K562 (cell line): ENCODE measurements at regions not wholly inside any gene's neighbourhood (a gene's known extent, or its start where the extent isn't known, plus 50 kb on each side); places are given as distances from the start of the nearest gene placed in this dataset.

Experiments
- ATAC-seq: fragments of 200-7000 bp; cut with Tn5 transposase; 3 replicates; pipeline ENCODE4 v1.9.1; 2020; ENCODE audit warnings: moderate library complexity
- BruUV-seq: library from RNA; stranded (reverse); fragments of 400-500 nt; replicated peaks from 2 replicates; lab custom pipeline; 2021; lab: Mats Ljungman, UMichigan
- CTCF ChIA-PET: fragments of 300-600 bp; formaldehyde crosslinking; extraction: SDS; loops from one replicate; lab custom pipeline; 2021; ENCODE audit warnings: low intra/inter-chr PET ratio; lab: Yijun Ruan, JAX
- POLR2A ChIA-PET: fragments of 300-600, 350-650 bp; sonication (Branson Sonifier 250); formaldehyde crosslinking; extraction: SDS; loops from one replicate; lab custom pipeline; 2021; ENCODE audit warnings: antibody characterized with exemption, inconsistent platforms; lab: Yijun Ruan, JAX
- DNase-seq, 4 experiments: peaks; one replicate each; pipeline versions ENCODE4 v3.0.0 to v3.0.0-alpha.2; 2011 to 2018; ENCODE audit warnings: low spot score in 3 of 4, mixed read lengths in 3 of 4; ENCODE audit errors: extremely low read depth in 1 of 4
- FAIRE-seq: peaks from 2 replicates; lab custom pipeline; 2011; peaks lifted over from hg19 to GRCh38; lab: Jason Lieb, UNC
- H2AFZ ChIP-seq: 2 replicates; pipeline ENCODE4 v1.6.0; 2011; ENCODE audit warnings: low read depth, low read length, control low read depth, inconsistent platforms
- H3K27ac ChIP-seq: fragments of 200-600 bp; 3 replicates; pipeline ENCODE4 v1.8.0; 2011; ENCODE audit warnings: low read depth, mild to moderate bottlenecking, control low read depth, inconsistent platforms, low read length, moderate library complexity, mixed read lengths; ENCODE audit errors: extremely low read depth
- H3K27me3 ChIP-seq, 2 experiments: fragments of 300-600 bp in 1 of 2; 2 replicates in 1 of 2; 3 replicates in 1 of 2; pipeline versions ENCODE4 v1.6.0 to v1.8.0; 2011; ENCODE audit warnings: inconsistent platforms in 2 of 2, low read length in 2 of 2, mild to moderate bottlenecking in 1 of 2, mixed read lengths in 1 of 2, moderate library complexity in 1 of 2; ENCODE audit not compliant: control insufficient read depth in 2 of 2, insufficient read depth in 2 of 2
- H3K36me3 ChIP-seq: fragments of 300-600 bp; 3 replicates; pipeline ENCODE4 v1.8.0; 2011; ENCODE audit warnings: mild to moderate bottlenecking, low read length, inconsistent platforms; ENCODE audit not compliant: control insufficient read depth, insufficient read depth
- H3K4me1 ChIP-seq, 2 experiments: fragments of 200-600 bp in 1 of 2; replicated peaks in 1 of 2; 2 replicates in 1 of 2; 3 replicates in 1 of 2; pipeline versions ENCODE4 v1.5.1 to v1.8.0; 2011; ENCODE audit warnings: inconsistent platforms in 2 of 2, low read length in 2 of 2, mild to moderate bottlenecking in 1 of 2, mixed read lengths in 1 of 2, moderate library complexity in 1 of 2; ENCODE audit not compliant: control insufficient read depth in 2 of 2, insufficient read depth in 2 of 2
- H3K4me2 ChIP-seq: 2 replicates; pipeline ENCODE4 v1.6.1; 2011; ENCODE audit warnings: low read length, control low read depth, inconsistent platforms, mixed read lengths; ENCODE audit not compliant: insufficient read depth
- H3K4me3 ChIP-seq: fragments of 200-600 bp; sonication (generic), shearing (Covaris generic); 2 replicates; pipeline ENCODE4 v1.5.1; 2016; ENCODE audit warnings: control low read depth, inconsistent platforms
- H3K79me2 ChIP-seq: fragments of 200-600 bp; 3 replicates; pipeline ENCODE4 v1.8.0; 2011; ENCODE audit warnings: low read length, inconsistent platforms; ENCODE audit not compliant: control insufficient read depth, insufficient read depth
- H3K9ac ChIP-seq, 2 experiments: 2 replicates each; pipeline versions ENCODE4 v1.6.0 to v1.6.1; 2011; ENCODE audit warnings: low read depth in 2 of 2, low read length in 2 of 2, control low read depth in 1 of 2, inconsistent platforms in 1 of 2, mild to moderate bottlenecking in 1 of 2, mixed read lengths in 1 of 2; ENCODE audit not compliant: insufficient read depth in 1 of 2
- H3K9me1 ChIP-seq: one replicate; pipeline ENCODE4 v1.6.0; 2011; ENCODE audit warnings: inconsistent platforms, mild to moderate bottlenecking, low read length, moderate library complexity; ENCODE audit not compliant: control insufficient read depth, insufficient read depth
- H3K9me3 ChIP-seq: replicated peaks from 2 replicates; pipeline ENCODE4 v1.5.1; 2011; ENCODE audit warnings: low read depth, low read length, inconsistent platforms; ENCODE audit not compliant: control insufficient read depth, insufficient read depth
- H4K20me1 ChIP-seq: replicated peaks from 2 replicates; pipeline ENCODE4 v1.6.1; 2011; ENCODE audit warnings: low read length, inconsistent platforms, mixed read lengths; ENCODE audit not compliant: control insufficient read depth, insufficient read depth
- CBX5 ChIP-seq: IDR thresholded peaks from 2 replicates; pipeline ENCODE4 v1.6.1; 2014; ENCODE audit warnings: low read depth, borderline replicate concordance
- GTF2B ChIP-seq: IDR thresholded peaks from 2 replicates; pipeline ENCODE4 v1.6.1; 2011; ENCODE audit not compliant: insufficient read length; ENCODE audit errors: extremely low read depth
- GTF3C2 ChIP-seq: IDR thresholded peaks from 3 replicates; pipeline ENCODE4 v1.6.1; 2011; ENCODE audit warnings: borderline replicate concordance, mild to moderate bottlenecking, moderate library complexity; ENCODE audit not compliant: insufficient read length; ENCODE audit errors: extremely low read depth
- HIVEP1 ChIP-seq: fragments of 250-450 bp; sonication (Bioruptor Pico); IDR thresholded peaks from 2 replicates; pipeline ENCODE4 v1.4.0; 2020; ENCODE audit warnings: mild to moderate bottlenecking
- KDM5B ChIP-seq: fragments of 200-600 bp; sonication (generic); IDR thresholded peaks from 2 replicates; pipeline ENCODE4 v1.6.1; 2012; ENCODE audit warnings: low read depth, mild to moderate bottlenecking, moderate library complexity, low read length, control low read depth, inconsistent platforms; ENCODE audit not compliant: insufficient replicate concordance
- LEF1 ChIP-seq: fragments of 450-650 bp; IDR thresholded peaks from 2 replicates; pipeline ENCODE4 v1.6.1; 2016; ENCODE audit warnings: mild to moderate bottlenecking
- SREBF1 ChIP-seq: fragments of 150-350 bp; IDR thresholded peaks from 2 replicates; pipeline ENCODE4 v1.6.1; 2014; ENCODE audit warnings: antibody characterized with exemption, low read depth, low read length, borderline replicate concordance
- TFAM ChIP-seq: fragments of 250-450 bp; sonication (Bioruptor Pico); conservative IDR thresholded peaks from 2 replicates; pipeline ENCODE4 v1.5.0; 2021; ENCODE audit warnings: mild to moderate bottlenecking, moderate library complexity
- ZNF175 ChIP-seq: fragments of 200-800 bp; sonication (Bioruptor generic); IDR thresholded peaks from 2 replicates; pipeline ENCODE4 v1.6.1; 2016; ENCODE audit warnings: low read depth, mild to moderate bottlenecking, missing genetic modification characterization, missing compliant biosample characterization
- ZNF232 ChIP-seq: sonication (generic); formaldehyde crosslinking; IDR thresholded peaks from 2 replicates; pipeline ENCODE4 v1.8.0; 2022; ENCODE audit warnings: mild to moderate bottlenecking, missing genetic modification reagents
- ZNF239 ChIP-seq: fragments of 250-450 bp; sonication (Bioruptor Pico); IDR thresholded peaks from 2 replicates; pipeline ENCODE4 v1.4.0; 2020; ENCODE audit warnings: mild to moderate bottlenecking
- ZNF384 ChIP-seq: IDR thresholded peaks from 2 replicates; pipeline ENCODE4 v1.6.1; 2012; ENCODE audit warnings: low read depth, low read length, improper control_type of control experiment
- ZNF740 ChIP-seq, 3 experiments: fragments of 200-800 bp in 1 of 3; sonication (Bioruptor generic) in 1 of 3; sonication (generic) in 1 of 3; formaldehyde crosslinking in 1 of 3; IDR thresholded peaks; 2 replicates each; pipeline versions ENCODE4 v1.6.1 to v1.8.0; 2016 to 2022; ENCODE audit warnings: mild to moderate bottlenecking in 2 of 3, missing compliant biosample characterization in 2 of 3, missing genetic modification characterization in 2 of 3, missing genetic modification reagents in 1 of 3
- WGBS: fragments of 100-300 bp; shearing (Covaris generic); methylation state at CpG from one replicate; pipeline ENCODE4 v1.1.6; 2016; ENCODE audit warnings: low coverage, mixed read lengths; ENCODE audit not compliant: insufficient coverage; ENCODE audit errors: missing lambda C conversion rate; 5-methylcytosine and 5-hydroxymethylcytosine counted together
- in situ Hi-C: fragments of 300-500 bp; cut with MboI; formaldehyde crosslinking; loops from 4 replicates; pipeline ENCODE4 v1.15.0; 2018; ENCODE audit warnings: inconsistent platforms, mixed read lengths
- intact Hi-C: fragments of 100-400 bp; cut with micrococcal nuclease; formaldehyde crosslinking; loops from 2 replicates; pipeline ENCODE4 v1.14.2; 2022
- TF ChIP-seq, protein P1 (sequence below): fragments of 450-650 bp; formaldehyde crosslinking; IDR thresholded peaks from 2 replicates; pipeline ENCODE4 v1.4.0; 2020; ENCODE audit warnings: mild to moderate bottlenecking, moderate library complexity

GRCh38 chr1:8089535-8090228, 63.6 kb upstream of the ERRFI1 start (continued):
- TF ChIP-seq GTF3C2 (no peak), CBX5 (no peak), ZNF232 (CRISPR knock-in tag) (no peak), HIVEP1 (CRISPR knock-in tag) (no peak), SREBF1 (no peak), GTF2B (no peak)

- Histone ChIP-seq H3K27me3 (peaks cover 20 to 31% of the 10 kb centered on the region in 2 experiments), H4K20me1 (no peaks in the 10 kb centered on the region), H3K4me3 (no peak overlapping the region), H3K4me2 (no peak overlapping the region), H3K4me1 (no peaks in the 10 kb centered on the region; a peak in 1 of 5 replicates), H3K36me3 (no peaks in the 10 kb centered on the region), H3K9me3 (no peaks in the 10 kb centered on the region), H3K27ac (no peak overlapping the region), H3K9me1 (no peaks in the 10 kb centered on the region), H3K79me2 (no peaks in the 10 kb centered on the region), H3K9ac (no peak overlapping the region), H2AFZ (no peak overlapping the region)
- FAIRE-seq (no peak), DNase-seq (no peak), ATAC-seq (no peak)
- intact Hi-C loops (no loop called here), in situ Hi-C loops (no loop called here)
- no TSS peak for BruUV-seq
- POLR2A ChIA-PET, result interaction anchor here (0.5 to 1.9 kb wide), 3 partner anchors 9 to 84 kb away, joined by 3 to 7 read pairs (median 3); no protein-coding TSS in a partner anchor
- WGBS, result 5% methylated on average over 1 of the region's 1 CpG
- CTCF ChIA-PET, result interaction anchor here (0.6 kb wide), 1 partner anchor 466 kb away, joined by 3 read pairs; no protein-coding TSS in a partner anchor
- TF ChIP-seq ZNF384 (no peak), TFAM (no peak), ZNF175 (no peak), ZNF740 (CRISPR knock-in tag; IDR thresholded peaks at IDR 0.05) (no peak), ZNF740 (tag; IDR thresholded peaks at IDR 0.05) (no peak), ZNF239 (CRISPR knock-in tag) (no peak), LEF1 (no peak), KDM5B (no peak)
- TF ChIP-seq, protein P1, sequence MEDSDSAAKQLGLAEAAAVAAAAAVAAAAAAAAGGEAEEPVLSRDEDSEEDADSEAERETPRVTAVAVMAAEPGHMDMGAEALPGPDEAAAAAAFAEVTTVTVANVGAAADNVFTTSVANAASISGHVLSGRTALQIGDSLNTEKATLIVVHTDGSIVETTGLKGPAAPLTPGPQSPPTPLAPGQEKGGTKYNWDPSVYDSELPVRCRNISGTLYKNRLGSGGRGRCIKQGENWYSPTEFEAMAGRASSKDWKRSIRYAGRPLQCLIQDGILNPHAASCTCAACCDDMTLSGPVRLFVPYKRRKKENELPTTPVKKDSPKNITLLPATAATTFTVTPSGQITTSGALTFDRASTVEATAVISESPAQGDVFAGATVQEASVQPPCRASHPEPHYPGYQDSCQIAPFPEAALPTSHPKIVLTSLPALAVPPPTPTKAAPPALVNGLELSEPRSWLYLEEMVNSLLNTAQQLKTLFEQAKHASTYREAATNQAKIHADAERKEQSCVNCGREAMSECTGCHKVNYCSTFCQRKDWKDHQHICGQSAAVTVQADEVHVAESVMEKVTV, result no peak
Measured at GRCh38 chr1:8086055-8086454, 59.9 kb upstream of the ERRFI1 start.
